ENCODE measurements at regions not wholly inside any gene's neighbourhood (a gene's known extent, or its start where the extent isn't known, plus 50 kb on each side); places are given as distances from the start of the nearest gene placed in this dataset.

DNA sequence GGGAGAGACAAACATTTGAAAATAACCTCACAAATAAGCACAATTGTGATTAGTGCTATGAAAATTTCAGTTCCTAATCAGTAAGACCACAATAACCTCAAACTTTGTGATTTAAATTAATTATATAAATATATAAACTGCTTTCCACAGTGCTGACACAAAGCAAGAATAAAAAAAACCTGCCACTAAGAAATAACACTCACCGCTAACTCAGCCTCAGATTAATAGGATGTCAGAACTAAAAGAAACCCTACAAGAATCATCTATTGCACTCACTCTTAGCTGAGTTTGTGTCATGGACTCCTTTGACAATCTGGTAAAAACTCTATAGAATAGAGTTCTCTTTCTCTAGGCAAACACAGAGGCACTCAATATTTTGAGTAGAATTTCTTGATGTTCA is 68.4 kb downstream of the SLC41A2 start:
- TF ChIP-seq, protein P1, sequence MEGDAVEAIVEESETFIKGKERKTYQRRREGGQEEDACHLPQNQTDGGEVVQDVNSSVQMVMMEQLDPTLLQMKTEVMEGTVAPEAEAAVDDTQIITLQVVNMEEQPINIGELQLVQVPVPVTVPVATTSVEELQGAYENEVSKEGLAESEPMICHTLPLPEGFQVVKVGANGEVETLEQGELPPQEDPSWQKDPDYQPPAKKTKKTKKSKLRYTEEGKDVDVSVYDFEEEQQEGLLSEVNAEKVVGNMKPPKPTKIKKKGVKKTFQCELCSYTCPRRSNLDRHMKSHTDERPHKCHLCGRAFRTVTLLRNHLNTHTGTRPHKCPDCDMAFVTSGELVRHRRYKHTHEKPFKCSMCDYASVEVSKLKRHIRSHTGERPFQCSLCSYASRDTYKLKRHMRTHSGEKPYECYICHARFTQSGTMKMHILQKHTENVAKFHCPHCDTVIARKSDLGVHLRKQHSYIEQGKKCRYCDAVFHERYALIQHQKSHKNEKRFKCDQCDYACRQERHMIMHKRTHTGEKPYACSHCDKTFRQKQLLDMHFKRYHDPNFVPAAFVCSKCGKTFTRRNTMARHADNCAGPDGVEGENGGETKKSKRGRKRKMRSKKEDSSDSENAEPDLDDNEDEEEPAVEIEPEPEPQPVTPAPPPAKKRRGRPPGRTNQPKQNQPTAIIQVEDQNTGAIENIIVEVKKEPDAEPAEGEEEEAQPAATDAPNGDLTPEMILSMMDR (conservative IDR thresholded peaks at IDR 0.05 in 1 of 2, IDR thresholded peaks at IDR 0.05 in 1 of 2; ENCODE audit: extremely low read depth in 1 of 2, insufficient read depth in 1 of 2, low read depth in 1 of 2, low read length in 2 of 2): no peak
- no peak for TF ChIP-seq EZH2 (IDR thresholded peaks at IDR 0.05; ENCODE audit: borderline replicate concordance, low read length)

All from mammary epithelial cell (primary cell).